ENCODE measurements at regions not wholly inside any gene's neighbourhood (a gene's known extent, or its start where the extent isn't known, plus 50 kb on each side); places are given as distances from the start of the nearest gene placed in this dataset.

DNA sequence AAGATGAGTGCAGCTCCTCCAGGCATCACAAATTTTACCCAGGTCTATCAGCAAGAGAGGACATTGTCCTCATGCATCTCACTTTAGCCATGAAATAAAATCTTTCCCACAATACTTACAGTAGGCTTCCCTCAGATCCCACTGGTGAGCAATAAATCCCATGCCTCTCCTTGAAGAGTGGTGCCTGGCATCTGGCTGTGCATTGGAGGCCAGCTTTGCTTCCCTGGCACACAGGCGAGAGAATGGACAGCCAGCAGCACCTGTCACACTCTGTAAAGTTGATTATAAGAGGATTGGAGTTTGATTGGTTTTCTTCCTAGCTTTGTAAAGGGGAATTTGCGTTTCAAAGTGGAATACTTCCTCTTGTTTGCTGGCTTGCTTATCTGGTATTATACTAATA lies 1153.9 kb downstream of the AACS start:
- H3K4me1 ChIP-seq (ENCODE audit: insufficient read depth, low read length), result peaks cover 7% of the 10 kb centered on the region; the same call in 1 of the 2 replicates
- H2BK120ac ChIP-seq (ENCODE audit: low read depth, low read length, poor library complexity, severe bottlenecking), result no peak overlapping the region
- no peak overlapping the region for H4K8ac ChIP-seq (replicated peaks; ENCODE audit: insufficient read length, low read depth, low read length)
- H3K4me1 Mint-ChIP-seq, result peaks cover 22 to 25% of the 10 kb centered on the region in 2 experiments
- H3K4me3 Mint-ChIP-seq, result no peak overlapping the region
- no peaks in the 10 kb centered on the region; a peak in 1 of 7 replicates for H3K36me3 Mint-ChIP-seq (ENCODE audit: insufficient read depth in 1 of 3, low read depth in 3 of 3)
- no peak overlapping the region for H3T11ph ChIP-seq (ENCODE audit: low read length)
- H2AK5ac ChIP-seq (ENCODE audit: insufficient read length, low read length), result no peak overlapping the region
- H2BK12ac ChIP-seq (ENCODE audit: insufficient read length, low read depth, low read length), result no peak overlapping the region
- no peak overlapping the region for H3K27ac Mint-ChIP-seq
- H3K18ac ChIP-seq (ENCODE audit: insufficient read length, low read depth, low read length), result no peak overlapping the region
- no peak overlapping the region for H2AFZ ChIP-seq (ENCODE audit: low read length)
- no peaks in the 10 kb centered on the region for H3K27me3 ChIP-seq (ENCODE audit: insufficient read depth, low read length)
- H2BK5ac ChIP-seq (ENCODE audit: insufficient read length, low read length), result no peak overlapping the region
- H3K23ac ChIP-seq (ENCODE audit: insufficient read length, low read depth, low read length), result no peak overlapping the region
- H2BK20ac ChIP-seq (ENCODE audit: low read depth, low read length, poor library complexity, severe bottlenecking), result no peak overlapping the region
- H3K4ac ChIP-seq (ENCODE audit: low read depth, low read length), result no peak overlapping the region
- H3K27me3 Mint-ChIP-seq (ENCODE audit: low read depth), result no peaks in the 10 kb centered on the region
- no CpG with 5 or more reads among the region's 2 CpGs for WGBS (ENCODE audit: extremely low coverage, insufficient read length, low lambda C conversion rate)
- H4K5ac ChIP-seq (ENCODE audit: insufficient read length, low read depth, low read length), result no peak overlapping the region
- no peaks in the 10 kb centered on the region for H4K20me1 ChIP-seq (ENCODE audit: control insufficient read depth, insufficient read depth, insufficient read length)
- no peak overlapping the region for H3K27ac ChIP-seq (ENCODE audit: insufficient read length, low read depth, low read length)
- H3K79me1 ChIP-seq (ENCODE audit: insufficient read depth, low read depth, low read length, poor library complexity, severe bottlenecking), result no peaks in the 10 kb centered on the region
- no peaks in the 10 kb centered on the region for H3K9me3 Mint-ChIP-seq
- no peak for DNase-seq
- TF ChIP-seq, protein P1, sequence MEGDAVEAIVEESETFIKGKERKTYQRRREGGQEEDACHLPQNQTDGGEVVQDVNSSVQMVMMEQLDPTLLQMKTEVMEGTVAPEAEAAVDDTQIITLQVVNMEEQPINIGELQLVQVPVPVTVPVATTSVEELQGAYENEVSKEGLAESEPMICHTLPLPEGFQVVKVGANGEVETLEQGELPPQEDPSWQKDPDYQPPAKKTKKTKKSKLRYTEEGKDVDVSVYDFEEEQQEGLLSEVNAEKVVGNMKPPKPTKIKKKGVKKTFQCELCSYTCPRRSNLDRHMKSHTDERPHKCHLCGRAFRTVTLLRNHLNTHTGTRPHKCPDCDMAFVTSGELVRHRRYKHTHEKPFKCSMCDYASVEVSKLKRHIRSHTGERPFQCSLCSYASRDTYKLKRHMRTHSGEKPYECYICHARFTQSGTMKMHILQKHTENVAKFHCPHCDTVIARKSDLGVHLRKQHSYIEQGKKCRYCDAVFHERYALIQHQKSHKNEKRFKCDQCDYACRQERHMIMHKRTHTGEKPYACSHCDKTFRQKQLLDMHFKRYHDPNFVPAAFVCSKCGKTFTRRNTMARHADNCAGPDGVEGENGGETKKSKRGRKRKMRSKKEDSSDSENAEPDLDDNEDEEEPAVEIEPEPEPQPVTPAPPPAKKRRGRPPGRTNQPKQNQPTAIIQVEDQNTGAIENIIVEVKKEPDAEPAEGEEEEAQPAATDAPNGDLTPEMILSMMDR (conservative IDR thresholded peaks at IDR 0.05), result no peak
- H3K4me2 ChIP-seq (ENCODE audit: insufficient read depth, insufficient read length, low read length), result no peak overlapping the region
- H3K56ac ChIP-seq (ENCODE audit: insufficient read length, low read depth, low read length), result no peak overlapping the region
- H2BK15ac ChIP-seq (ENCODE audit: low read depth, low read length), result no peak overlapping the region
- no peaks in the 10 kb centered on the region for H3K23me2 ChIP-seq (ENCODE audit: insufficient read length, low read depth, low read length, poor library complexity, severe bottlenecking)
- no peak overlapping the region for H3K14ac ChIP-seq (ENCODE audit: insufficient read depth, low read length)
- H3K9me3 ChIP-seq (ENCODE audit: control insufficient read depth, low read depth, low read length), result no peaks in the 10 kb centered on the region
- H4K91ac ChIP-seq (ENCODE audit: insufficient read length, low read depth, low read length), result no peak overlapping the region
- no peaks in the 10 kb centered on the region for H3K79me2 ChIP-seq (ENCODE audit: insufficient read depth, low read length)
- H3K9ac ChIP-seq (ENCODE audit: extremely low read depth, insufficient read length, low read length), result no peak overlapping the region

Data from H9 (cell line).